B cell (primary cell): ENCODE measurements at regions not wholly inside any gene's neighbourhood (a gene's known extent, or its start where the extent isn't known, plus 50 kb on each side); places are given as distances from the start of the nearest gene placed in this dataset.

Experiments used
- ATAC-seq: fragments of 200-7000 bp; cut with Tn5 transposase; one replicate; pipeline ENCODE4 v1.10.0; 2021; ENCODE audit warnings: low read depth, mild to moderate bottlenecking, moderate number of reproducible peaks, moderate library complexity
- CTCF ChIA-PET: fragments of 350-600 bp; sonication (Branson Sonifier 250); formaldehyde crosslinking; loops from one replicate; lab custom pipeline; 2021; ENCODE audit warnings: antibody characterized with exemption, inconsistent platforms; lab: Charles Lee
- POLR2A ChIA-PET: fragments of 350-600 bp; sonication (Branson Sonifier 250); formaldehyde crosslinking; loops from one replicate; lab custom pipeline; 2021; ENCODE audit warnings: antibody characterized with exemption; lab: Charles Lee
- DNase-seq: peaks from one replicate; pipeline ENCODE4 v3.0.0; 2013
- H2AFZ ChIP-seq: 2 replicates; pipeline ENCODE4 v1.6.1; 2012; ENCODE audit warnings: mild to moderate bottlenecking, low read depth, low read length; ENCODE audit not compliant: insufficient read depth, poor library complexity, severe bottlenecking
- H3K27ac ChIP-seq, 2 donors: 1 replicate in 1 of 2; 2 replicates in 1 of 2; pipeline ENCODE4 v1.5.1; 2012 to 2013; ENCODE audit warnings: low read length in 2 of 2, mild to moderate bottlenecking in 2 of 2, moderate library complexity in 1 of 2
- H3K27me3 ChIP-seq, 4 experiments: fragments of 200-600 bp in 1 of 4; sonication (generic) in 1 of 4; replicated peaks in 1 of 4; 1 replicate in 2 of 4; 2 replicates in 2 of 4; pipeline versions ENCODE4 v1.6.1 to v1.7.0; 2013 to 2016; ENCODE audit warnings: low read length in 3 of 4, mild to moderate bottlenecking in 2 of 4, mixed read lengths in 1 of 4, moderate library complexity in 1 of 4; ENCODE audit not compliant: insufficient read depth in 4 of 4, control insufficient read depth in 3 of 4; ENCODE audit errors: control extremely low read depth in 1 of 4
- H3K36me3 ChIP-seq, 2 experiments: replicated peaks in 1 of 2; 1 replicate in 1 of 2; 2 replicates in 1 of 2; pipeline versions ENCODE4 v1.6.1 to v1.7.1; 2013; ENCODE audit warnings: low read length in 1 of 2; ENCODE audit not compliant: insufficient read depth in 2 of 2, control insufficient read depth in 1 of 2; ENCODE audit errors: control extremely low read depth in 1 of 2, extremely low read depth in 1 of 2
- H3K4me1 ChIP-seq, 2 donors: fragments of 200-600 bp in 1 of 2; sonication (generic) in 1 of 2; 1 replicate in 1 of 2; 2 replicates in 1 of 2; pipeline versions ENCODE4 v1.5.1 to v1.6.1; 2013 to 2017; ENCODE audit warnings: low read length in 2 of 2; ENCODE audit not compliant: control insufficient read depth in 2 of 2, insufficient read depth in 2 of 2
- H3K4me2 ChIP-seq: replicated peaks from 2 replicates; pipeline ENCODE3; 2012; ENCODE audit warnings: mild to moderate bottlenecking, low read depth, low read length; ENCODE audit not compliant: poor library complexity, severe bottlenecking
- H3K4me3 ChIP-seq, 5 experiments: fragments of 200-600 bp in 1 of 5; sonication (generic) in 1 of 5; 1 replicate in 3 of 5; 2 replicates in 2 of 5; pipeline versions ENCODE4 v1.5.1 to v1.7.0; 2011 to 2016; ENCODE audit warnings: low read length in 4 of 5, mild to moderate bottlenecking in 4 of 5, low read depth in 2 of 5, control low read depth in 1 of 5, moderate library complexity in 1 of 5; ENCODE audit not compliant: insufficient read depth in 1 of 5; ENCODE audit errors: control extremely low read depth in 1 of 5, extremely low read depth in 1 of 5
- H3K79me2 ChIP-seq: fragments of 200-600 bp; sonication (generic); one replicate; pipeline ENCODE4 v1.6.0; 2016; ENCODE audit warnings: low read length; ENCODE audit not compliant: control insufficient read depth, insufficient read depth
- H3K9ac ChIP-seq: fragments of 200-600 bp; sonication (generic); 2 replicates; pipeline ENCODE4 v1.6.1; 2017; ENCODE audit warnings: mild to moderate bottlenecking, low read length, moderate library complexity
- H3K9me3 ChIP-seq, 3 donors: one replicate each; pipeline versions ENCODE4 v1.6.1 to v1.7.1; 2013; ENCODE audit warnings: low read length in 2 of 3; ENCODE audit not compliant: control insufficient read depth in 2 of 3, insufficient read depth in 1 of 3; ENCODE audit errors: control extremely low read depth in 1 of 3
- H4K20me1 ChIP-seq: 2 replicates; pipeline ENCODE4 v1.6.0; 2012; ENCODE audit warnings: mild to moderate bottlenecking, low read length; ENCODE audit not compliant: insufficient read depth, control insufficient read depth, poor library complexity, severe bottlenecking
- H3K27ac Mint-ChIP-seq: one replicate; pipeline ENCODE4 v1.8.0; 2021; ENCODE audit warnings: mixed read lengths
- H3K27me3 Mint-ChIP-seq: one replicate; pipeline ENCODE4 v1.8.0; 2021; ENCODE audit warnings: mixed read lengths
- H3K4me1 Mint-ChIP-seq: one replicate; pipeline ENCODE4 v1.8.0; 2021; ENCODE audit warnings: mixed read lengths
- H3K4me3 Mint-ChIP-seq: one replicate; pipeline ENCODE4 v1.8.0; 2021; ENCODE audit warnings: mixed read lengths
- H3K9me3 Mint-ChIP-seq: one replicate; pipeline ENCODE4 v1.8.0; 2022; ENCODE audit warnings: mixed read lengths; ENCODE audit not compliant: insufficient read depth
- CTCF ChIP-seq: fragments of 200-600 bp; IDR thresholded peaks from one replicate; pipeline ENCODE4 v1.8.0; 2022; ENCODE audit warnings: antibody characterized with exemption, mild to moderate bottlenecking
- EZH2 ChIP-seq: IDR thresholded peaks from 2 replicates; pipeline ENCODE4 v1.6.1; 2012; ENCODE audit warnings: borderline replicate concordance, low read depth, mild to moderate bottlenecking, moderate library complexity, low read length; ENCODE audit not compliant: insufficient read depth, poor library complexity, severe bottlenecking
- WGBS: methylation state at CpG from one replicate; pipeline ENCODE4 v1.1.5; 2013; ENCODE audit warnings: missing lambda C conversion rate; ENCODE audit not compliant: insufficient coverage; 5-methylcytosine and 5-hydroxymethylcytosine counted together
- intact Hi-C: fragments of 100-400 bp; cut with micrococcal nuclease; formaldehyde crosslinking; loops from one replicate; pipeline ENCODE4 v1.10.0; 2022

DNA sequence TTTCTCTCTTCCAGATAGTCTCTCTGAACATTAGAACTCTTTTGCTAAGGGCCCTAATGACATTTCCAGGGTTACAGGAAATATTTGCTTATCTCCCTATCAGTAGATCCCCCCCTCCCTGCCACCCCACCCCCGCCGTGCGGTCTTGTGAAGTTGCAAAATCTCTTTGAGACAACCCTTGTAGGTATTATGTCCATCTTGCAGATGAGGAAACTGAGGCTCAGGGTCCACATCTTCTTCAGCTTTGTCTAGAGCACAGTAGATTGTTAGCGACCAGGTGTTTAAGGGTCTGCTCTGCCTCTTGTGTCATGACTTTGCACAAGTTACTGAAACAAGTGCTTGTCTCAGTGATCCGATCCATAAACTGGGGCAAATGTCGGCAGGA is 65.8 kb upstream of the GATA6 start:
- Histone ChIP-seq H3K36me3 (no peaks in the 10 kb centered on the region), H3K9me3 (peaks cover 0 to 3% (median 0%) of the 10 kb centered on the region in 3 donors), H3K27ac (no peak overlapping the region), H3K79me2 (no peaks in the 10 kb centered on the region), H3K9ac (no peak overlapping the region), H4K20me1 (no peaks in the 10 kb centered on the region), H3K4me2 (no peak overlapping the region), H2AFZ (no peak overlapping the region), H3K4me1 (no peaks in the 10 kb centered on the region), H3K4me3 (no peak overlapping the region), H3K27me3 (no peaks in the 10 kb centered on the region)
- Mint-ChIP-seq H3K4me3 (no peak overlapping the region), H3K27ac (no peak overlapping the region), H3K27me3 (peaks cover 11% of the 10 kb centered on the region), H3K4me1 (no peaks in the 10 kb centered on the region), H3K9me3 (no peaks in the 10 kb centered on the region)
- 88% methylated on average over 2 of the region's 6 CpGs for WGBS
- POLR2A ChIA-PET = no interaction called here
- no peak for ATAC-seq
- CTCF ChIA-PET = no interaction called here
- no peak for DNase-seq
- no peak for TF ChIP-seq CTCF
- TF ChIP-seq EZH2 = no peak
- intact Hi-C loops = no loop called here

GRCh38 chr18:22106536-22107292 is 62.7 kb upstream of the GATA6 start:
- intact Hi-C loops = no loop called here
- POLR2A ChIA-PET = no interaction called here
- peaks cover 0 to 13% (median 0%) of the 10 kb centered on the region in 3 donors for H3K9me3 ChIP-seq

More at GRCh38 chr18:22106536-22107292, 62.7 kb upstream of the GATA6 start:
- Mint-ChIP-seq H3K9me3 (no peaks in the 10 kb centered on the region), H3K4me3 (no peak overlapping the region), H3K4me1 (no peaks in the 10 kb centered on the region), H3K27me3 (peaks cover 7% of the 10 kb centered on the region), H3K27ac (no peak overlapping the region)
- H3K9ac ChIP-seq = no peak overlapping the region
- H3K27me3 ChIP-seq = no peaks in the 10 kb centered on the region
- H4K20me1 ChIP-seq = no peaks in the 10 kb centered on the region
- no peak for TF ChIP-seq CTCF
- TF ChIP-seq EZH2 = no peak
- DNase-seq = no peak
- H2AFZ ChIP-seq = no peak overlapping the region
- H3K4me2 ChIP-seq = no peak overlapping the region
- H3K27ac ChIP-seq = no peak overlapping the region
- no peaks in the 10 kb centered on the region for H3K79me2 ChIP-seq
- WGBS = 92% methylated on average over 2 of the region's 4 CpGs
- no peak for ATAC-seq
- CTCF ChIA-PET = no interaction called here
- no peaks in the 10 kb centered on the region for H3K36me3 ChIP-seq
- H3K4me3 ChIP-seq = no peak overlapping the region
- H3K4me1 ChIP-seq = no peaks in the 10 kb centered on the region
